Stimulated activated CD4-positive, alpha-beta T cell treated with anti-CD3 and anti-CD28 coated beads, Interleukin-1b, Interleukin-23, amount 100 ng/mL, for 4 hours (primary cell): ENCODE measurements at regions not wholly inside any gene's neighbourhood (a gene's known extent, or its start where the extent isn't known, plus 50 kb on each side); places are given as distances from the start of the nearest gene placed in this dataset.
"Not testable (repeated sequence)": the region's sequence is repeated elsewhere in the genome, so short reads cannot be mapped to it uniquely, and the experiment has no call there.

Source experiments
- DNase-seq, 2 donors: peaks; one replicate each; pipeline ENCODE4 v3.0.0-alpha.2; 2020; ENCODE audit warnings: low read depth in 2 of 2

DNA sequence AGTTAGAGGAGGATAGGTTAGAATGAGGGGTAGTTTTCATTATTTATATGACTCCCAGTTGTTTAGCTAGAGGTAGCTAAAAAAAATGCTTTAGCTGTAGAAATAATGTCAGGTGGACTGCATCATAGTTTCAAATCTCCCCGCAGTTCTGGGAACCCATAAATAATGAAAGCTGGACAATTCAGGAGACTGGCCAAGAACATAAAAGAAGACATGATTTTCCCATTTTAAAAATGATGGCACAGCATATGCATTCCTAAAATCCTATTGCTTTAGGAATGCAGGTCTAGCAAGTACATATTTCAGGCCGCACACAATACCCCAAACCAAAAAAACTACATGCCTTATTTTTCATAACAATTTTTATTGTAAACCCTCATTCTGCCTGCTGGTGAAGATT is 143.3 kb downstream of the CTH start:
- DNase-seq, result no peak

DNA sequence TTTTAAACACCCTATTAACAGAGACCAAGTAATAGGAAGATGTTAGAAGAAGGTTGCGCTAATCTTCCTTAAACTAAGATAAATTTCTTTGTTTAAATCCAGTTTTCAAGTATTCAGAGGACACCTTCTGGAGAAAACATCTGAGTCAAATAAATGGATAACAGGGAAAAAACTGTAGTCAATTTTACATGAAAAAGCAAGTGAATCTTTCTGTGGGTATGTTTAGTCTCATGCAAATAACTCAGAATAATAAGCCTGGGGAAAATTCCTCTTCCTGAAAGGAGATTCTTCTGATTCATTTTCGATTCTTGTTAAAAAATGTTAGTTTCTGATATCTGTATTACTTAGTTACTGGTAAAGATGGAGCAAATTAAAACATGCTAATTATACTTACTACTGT is 145.5 kb downstream of the CTH start:
- no peak for DNase-seq

DNA sequence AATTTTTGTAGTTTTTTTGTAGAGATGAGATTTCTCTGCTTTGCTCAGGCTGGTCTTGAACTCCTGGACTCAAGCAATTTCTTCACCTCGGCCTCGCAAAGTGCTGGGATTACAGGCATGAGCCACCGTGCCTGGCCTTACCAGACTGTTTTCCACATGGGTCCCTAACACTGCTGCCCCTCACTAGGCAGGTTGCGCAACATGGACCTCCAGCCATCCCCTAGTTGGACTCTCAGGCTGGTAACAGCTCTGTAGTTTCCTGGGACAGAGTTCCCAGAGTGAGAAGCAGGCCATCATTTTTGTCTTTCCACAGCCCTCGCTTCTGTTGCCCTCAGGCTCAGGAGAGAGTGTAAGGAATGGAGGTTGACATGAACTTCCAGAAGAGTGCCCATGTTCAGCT is 156.1 kb downstream of the CTH start:
- DNase-seq, result no peak

DNA sequence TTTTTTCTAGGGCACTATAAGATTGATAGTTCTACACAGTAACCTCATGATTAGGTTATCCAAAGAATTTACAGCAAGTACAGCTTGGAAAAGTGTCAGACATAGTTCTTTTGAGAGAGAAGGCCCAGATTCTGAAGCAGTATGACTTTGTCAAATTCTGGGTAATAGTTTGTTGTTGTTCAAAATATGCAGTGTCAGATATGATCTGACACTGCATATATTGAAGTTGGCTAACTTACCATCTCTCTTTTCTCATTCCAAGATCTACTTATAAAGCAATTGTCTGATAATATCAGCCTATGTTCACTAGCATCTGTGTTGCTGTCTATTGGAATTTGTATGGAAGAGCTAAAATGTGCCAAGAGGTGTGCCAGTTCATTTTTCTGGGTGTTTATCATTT is 160.1 kb downstream of the CTH start:
- DNase-seq, result no peak

DNA sequence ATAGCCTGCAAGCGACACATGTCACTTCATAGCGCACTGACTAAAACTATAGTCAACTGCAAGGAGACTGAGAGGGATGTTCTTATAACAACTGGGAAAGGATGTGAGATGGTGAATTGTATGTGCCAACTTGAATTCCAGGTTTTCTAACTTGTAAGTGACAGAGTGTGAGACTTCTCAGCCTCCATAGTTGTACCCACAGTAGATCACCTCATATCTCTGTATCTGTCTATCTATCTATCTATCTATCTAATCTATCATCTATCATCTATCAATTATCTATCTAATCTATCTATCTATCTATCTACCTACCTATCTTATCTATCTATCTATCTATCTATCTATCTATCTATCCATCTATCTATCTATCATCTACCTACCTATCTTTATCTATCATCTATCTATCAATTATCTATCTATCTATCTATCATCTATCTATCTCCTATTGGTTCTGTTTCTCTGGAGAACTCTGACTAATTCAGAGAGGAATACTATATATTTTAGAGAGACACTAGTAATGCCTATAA is 162.3 kb downstream of the CTH start:
- DNase-seq, result no peak

DNA sequence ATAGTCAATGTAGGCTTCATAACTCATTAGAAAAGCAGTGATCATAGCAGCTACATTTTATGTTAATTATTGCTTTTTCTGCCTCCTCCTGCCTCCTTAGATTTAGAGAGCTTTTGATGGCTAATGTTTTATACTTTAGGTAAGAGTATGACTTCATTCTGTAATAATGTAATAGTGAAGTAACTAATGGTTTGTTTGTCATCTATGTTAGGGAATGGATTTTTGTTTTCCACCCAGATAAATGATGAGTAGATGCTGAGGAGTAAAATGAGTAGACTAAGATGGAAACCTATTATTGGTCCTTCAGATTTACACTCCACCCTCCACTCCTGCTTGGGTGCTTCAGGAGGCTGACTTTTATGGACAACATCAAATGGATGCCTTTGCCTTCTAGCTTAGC is 170.6 kb downstream of the CTH start:
- DNase-seq, result no peak

DNA sequence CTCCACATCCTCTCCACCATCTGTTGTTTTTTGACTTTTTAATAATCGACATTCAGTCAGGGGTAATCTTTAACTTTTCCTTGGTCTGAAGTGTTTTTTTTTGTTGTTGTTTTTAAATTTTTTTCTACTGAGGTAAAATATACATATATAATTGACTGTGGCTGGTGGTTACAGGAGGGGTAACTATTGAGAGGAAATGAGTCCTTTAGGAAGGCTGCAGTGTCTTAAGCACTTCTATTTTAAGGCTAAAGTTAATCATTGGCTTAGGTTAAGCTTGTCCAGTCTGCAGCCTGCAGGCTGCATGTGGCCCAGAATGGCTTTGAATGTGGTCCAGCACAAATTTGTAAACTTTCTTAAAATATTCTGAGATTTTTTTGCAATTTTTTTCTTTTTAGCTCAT is 172.5 kb downstream of the CTH start:
- DNase-seq, result no peak

DNA sequence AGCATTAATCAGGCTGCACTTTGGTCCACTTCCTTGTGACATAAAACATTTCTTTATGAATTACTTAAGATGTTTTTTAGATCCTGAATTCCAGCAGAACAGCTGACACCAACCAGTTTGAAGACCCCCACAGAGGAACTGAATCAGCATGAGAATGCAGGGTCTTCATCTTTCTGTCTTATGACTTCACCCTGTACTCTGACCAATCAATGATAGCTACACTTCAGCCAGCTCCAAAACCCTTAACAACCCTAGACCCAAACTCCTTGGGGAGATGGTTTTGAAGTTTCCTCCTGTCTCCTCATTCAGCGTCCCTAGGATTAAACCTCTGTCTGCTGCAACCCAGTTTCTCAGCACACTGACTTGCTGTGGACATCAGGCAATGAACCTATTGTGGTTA is 175.0 kb downstream of the CTH start:
- DNase-seq, result no peak

DNA sequence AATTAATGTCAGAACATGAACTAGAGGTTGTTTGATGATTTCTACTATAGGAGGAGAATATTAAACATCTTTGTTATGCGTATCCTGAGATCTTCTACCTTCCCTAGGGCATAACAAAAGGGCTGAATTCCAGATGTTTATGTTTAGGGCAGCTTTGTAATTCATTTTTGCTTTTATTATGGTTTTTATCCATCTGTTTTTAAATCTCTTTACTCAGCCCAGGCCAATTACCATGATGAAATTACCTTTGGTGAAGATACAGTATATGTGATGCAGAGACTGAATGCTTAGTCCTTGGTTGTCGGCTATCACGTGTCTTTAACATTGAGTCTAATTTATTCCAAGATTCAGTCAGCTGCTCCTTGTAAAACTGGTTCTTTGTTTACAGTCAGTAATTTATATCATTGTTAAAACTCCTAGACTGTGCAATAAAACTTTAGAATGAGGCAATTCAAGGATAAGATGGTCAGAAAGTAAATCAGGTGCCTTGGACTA is 176.9 kb downstream of the CTH start:
- no peak for DNase-seq

DNA sequence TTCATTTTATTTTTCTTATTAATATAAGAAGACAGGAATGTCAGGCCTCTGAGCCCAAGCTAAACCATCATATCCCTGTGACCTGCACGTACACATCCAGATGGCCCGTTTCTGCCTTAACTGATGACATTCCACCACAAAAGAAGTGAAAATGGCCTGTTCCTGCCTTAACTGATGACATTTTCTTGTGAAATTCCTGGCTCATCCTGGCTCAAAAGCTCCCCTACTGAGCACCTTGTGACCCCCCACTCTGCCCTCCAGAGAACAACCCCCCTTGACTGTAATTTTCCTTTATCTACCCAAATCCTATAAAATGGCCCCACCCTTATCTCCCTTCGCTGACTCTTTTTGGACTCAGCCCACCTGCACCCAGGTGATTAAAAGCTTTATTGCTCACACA is 182.5 kb downstream of the CTH start:
- DNase-seq, result not testable (repeated sequence)

DNA sequence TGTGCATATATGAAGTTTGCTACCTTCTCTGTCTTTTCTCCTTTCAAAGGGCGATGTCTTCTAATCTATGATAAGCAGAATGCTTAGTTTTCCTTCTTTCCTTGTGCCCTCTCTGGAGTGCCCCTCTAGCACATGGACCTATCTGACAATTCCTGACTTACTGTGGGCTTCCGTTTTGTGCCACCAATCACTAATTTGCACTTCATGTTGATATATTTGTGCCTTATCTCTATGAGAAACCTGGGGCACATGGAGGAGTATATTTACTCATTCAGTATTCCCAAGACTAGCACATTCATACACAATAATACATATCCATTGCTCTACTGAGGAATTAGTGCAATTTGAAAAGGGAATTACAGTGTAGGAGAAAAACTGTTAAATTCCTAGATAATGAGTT is 197.7 kb downstream of the CTH start:
- no peak for DNase-seq

DNA sequence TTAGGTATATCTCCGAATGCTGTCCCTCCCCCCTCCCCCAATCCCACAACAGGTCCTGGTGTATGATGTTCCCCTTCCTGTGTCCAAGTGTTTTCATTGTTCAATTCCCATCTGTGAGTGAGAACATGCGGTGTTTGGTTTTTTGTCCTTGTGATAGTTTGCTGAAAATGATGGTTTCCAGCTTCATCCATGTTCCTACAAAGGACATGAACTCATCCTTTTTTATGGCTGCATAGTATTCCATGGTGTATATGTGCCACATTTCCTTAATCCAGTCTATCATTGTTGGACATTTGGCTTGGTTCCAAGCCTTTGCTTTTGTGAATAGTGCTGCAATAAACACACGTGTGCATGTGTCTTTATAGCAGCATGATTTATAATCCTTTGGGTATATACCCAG is 199.1 kb downstream of the CTH start:
- not testable (repeated sequence) for DNase-seq

DNA sequence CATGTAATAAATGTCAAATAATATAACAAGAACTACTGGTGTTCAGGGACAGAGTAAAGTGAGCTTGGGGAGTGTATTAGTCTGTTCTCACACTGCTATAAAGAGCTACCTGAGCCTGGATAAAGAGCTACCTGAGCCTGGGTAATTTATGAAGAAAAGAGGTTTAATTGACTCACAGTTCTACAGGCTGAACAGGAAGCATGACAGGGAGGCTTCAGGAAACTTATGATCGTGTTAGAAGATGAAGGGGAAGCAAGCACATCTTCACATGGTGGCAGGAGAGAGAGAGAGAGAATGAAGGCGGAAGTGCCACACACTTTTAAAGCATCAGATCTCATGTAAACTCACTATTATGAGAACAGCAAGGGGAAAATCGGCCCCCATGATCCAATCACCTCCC is 205.9 kb downstream of the CTH start:
- no peak for DNase-seq

DNA sequence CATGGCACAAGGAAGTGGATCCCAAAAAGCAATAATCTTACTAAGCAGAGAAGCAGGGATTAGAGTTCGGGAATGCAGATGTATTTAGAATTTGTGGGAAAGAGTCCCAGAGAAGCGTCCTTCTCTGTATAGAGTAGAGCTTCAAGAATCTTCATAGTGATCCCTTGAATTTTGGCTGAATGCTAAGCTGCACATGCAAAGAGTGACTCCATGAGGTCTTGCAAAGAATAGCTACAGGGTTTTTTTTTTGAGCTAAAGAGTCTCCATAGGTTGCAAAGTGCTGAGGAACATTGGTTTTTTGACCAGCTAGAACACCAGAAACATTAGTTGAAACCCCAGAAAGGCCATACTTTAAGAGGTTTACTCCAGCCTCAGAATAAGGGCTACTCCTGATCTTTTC is 206.7 kb downstream of the CTH start:
- DNase-seq, result no peak

DNA sequence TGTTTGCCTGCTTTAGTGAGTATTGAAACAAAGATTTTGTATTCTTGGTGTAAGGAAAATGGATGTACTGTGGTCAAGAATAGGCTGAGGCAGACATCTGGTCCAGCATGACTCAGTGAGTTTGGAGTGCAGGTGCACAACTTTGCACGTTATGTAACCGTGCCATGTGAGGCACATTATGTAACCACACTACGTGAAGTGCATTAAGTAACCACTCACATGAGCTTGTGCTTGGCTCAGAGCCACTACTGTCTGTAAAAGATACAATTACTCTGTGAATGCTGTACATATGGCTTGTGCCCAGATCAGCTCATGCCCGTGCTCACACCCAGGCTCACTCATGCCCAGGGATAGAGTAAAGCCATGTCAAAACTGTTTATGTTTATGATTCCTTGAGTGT is 216.8 kb downstream of the CTH start:
- DNase-seq, result no peak

DNA sequence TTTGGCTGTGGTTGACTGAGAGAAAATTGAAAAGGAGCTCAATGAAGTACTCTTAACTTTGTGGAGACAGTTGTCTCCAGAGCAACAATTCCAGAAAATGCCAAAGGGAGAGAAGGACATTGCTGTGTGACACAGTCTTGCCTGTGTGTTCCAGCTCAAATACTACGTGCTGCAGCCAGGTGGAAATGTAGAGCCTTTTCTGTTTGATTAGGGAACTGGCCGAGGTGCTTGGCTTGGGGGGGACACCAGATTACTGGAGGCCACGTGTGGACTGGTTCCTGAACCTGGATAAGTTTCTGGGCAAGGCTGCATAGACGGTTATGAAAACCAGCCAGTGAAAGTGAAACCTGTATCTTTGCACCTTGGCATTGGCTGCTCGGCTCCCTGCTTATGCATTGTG is 217.9 kb downstream of the CTH start:
- no peak for DNase-seq

DNA sequence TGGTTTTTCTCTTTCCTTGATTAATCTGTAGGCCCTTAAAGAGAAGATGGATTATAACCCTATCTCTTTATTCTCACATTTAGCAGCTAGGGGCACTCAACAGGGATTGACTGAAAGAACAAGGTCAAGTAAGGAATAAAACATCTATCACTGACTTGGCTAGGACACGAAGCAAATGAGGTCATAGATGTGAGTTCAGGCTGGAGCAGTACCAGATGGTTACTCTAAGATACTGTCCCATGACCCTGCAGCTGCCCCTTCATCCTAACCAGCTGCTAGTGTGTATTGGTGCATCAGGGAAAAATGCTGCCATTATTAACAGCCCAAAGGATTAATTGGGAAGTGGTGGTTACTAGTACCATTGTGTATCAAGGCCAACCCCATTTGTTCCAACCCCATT is 221.9 kb downstream of the CTH start:
- DNase-seq, result no peak

DNA sequence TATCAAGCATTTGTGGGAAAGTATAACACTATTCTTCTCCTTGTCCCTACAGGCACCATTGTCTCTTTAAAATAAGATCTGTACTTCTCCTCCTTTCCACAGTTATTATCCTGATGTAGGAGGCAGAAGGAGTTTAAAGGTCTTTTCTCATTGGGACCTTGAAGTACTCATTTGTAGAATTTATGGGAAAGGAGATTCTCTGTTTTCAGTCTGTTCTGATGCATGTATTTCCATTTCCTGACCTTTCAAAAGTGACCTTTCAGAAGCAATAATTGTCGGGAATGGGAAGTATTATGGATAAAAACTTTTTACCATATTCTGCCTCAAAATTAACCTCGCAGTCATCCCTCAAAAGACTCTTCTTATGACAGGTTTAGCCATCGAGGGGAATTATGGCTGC is 224.8 kb downstream of the CTH start:
- DNase-seq, result no peak

DNA sequence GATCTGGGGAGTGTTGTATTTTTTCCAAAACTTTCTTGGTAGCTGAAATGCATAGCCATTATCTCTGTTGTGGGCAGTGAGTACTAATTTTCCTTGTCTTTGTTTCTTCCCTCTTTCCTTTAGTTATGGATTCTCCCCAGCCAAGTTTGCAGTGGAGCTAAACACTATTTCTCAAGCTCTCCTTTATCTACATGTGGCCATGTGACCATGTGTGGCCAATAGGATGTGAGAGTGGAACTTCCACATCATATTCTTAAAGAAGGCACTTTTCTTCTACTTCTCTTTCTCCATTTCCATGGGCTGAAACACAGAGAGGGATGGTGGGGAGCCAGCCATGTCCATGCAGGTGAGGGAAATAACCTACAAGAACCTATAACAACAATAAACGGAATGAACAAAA is 230.8 kb downstream of the CTH start:
- no peak for DNase-seq

DNA sequence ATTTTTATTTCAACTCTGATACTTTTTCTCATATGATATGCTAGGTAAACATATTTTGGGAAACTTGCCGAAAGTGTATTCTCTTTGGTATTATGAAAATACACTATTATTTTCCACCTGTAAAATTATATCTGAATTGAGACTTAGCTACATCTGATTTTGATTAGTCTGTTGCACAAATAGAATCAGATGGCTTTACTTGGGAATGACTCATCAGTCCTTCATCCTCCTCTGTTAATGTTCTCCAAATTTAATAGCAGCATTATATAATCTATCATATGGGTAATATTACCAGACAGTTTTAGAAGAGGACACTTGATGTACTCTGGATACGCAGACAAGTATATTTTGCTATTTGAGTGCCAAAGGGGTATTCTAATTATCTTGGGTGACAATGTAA is 245.3 kb downstream of the CTH start:
- no peak for DNase-seq

DNA sequence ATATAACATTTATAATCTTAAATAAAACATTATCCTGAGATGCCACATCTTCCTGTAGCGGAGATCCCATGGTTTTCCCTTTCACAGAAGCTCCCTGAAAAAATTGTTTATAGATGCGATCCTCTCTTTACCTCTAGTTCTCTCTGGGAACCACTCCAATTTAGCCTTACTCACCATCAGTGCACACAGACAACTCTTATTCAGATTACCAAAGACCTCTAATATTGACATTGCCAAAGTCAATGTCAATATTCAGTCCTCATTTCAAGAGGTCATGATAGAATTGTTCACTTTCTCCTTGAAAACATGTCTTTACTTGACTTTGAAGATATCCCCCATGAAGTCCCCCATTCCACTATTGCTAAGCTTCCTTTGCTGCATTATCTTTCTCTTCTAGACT is 248.8 kb downstream of the CTH start:
- DNase-seq, result no peak

DNA sequence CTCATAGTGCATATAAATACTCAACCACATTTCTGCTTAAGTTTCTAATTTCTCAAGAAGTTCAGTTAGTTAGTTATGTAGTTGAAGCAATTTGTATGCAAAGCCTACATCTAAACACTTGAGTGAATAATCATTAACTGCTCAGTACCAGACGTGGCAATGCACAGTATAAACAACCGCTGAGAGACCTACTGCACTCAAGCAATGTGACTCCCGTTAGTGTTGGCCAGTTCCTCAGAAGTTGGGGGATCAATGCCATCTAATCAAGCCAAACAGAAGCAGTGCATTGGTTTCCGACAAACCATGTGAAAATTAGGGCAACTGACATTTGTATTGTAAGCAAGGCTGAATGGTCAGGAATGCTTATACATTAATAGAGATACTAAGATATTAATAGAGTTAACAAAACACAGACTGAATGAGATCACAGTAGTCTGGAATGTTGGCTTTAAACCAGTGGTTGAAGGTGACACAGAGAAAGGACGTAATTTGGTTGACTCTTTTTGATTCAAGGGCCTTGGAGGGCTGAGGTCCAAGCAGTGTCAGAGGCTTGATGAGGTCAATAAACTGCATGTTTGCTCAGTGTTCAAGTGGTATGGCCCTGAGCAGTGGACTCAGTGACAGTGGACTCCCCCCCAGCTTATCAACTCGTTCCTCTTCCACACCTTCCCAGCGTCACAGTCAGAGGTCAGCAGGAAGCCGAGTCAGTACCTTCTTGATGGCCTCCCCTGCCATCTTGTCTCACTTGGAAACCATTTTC is 255.5 kb downstream of the CTH start:
- DNase-seq, result no peak

DNA sequence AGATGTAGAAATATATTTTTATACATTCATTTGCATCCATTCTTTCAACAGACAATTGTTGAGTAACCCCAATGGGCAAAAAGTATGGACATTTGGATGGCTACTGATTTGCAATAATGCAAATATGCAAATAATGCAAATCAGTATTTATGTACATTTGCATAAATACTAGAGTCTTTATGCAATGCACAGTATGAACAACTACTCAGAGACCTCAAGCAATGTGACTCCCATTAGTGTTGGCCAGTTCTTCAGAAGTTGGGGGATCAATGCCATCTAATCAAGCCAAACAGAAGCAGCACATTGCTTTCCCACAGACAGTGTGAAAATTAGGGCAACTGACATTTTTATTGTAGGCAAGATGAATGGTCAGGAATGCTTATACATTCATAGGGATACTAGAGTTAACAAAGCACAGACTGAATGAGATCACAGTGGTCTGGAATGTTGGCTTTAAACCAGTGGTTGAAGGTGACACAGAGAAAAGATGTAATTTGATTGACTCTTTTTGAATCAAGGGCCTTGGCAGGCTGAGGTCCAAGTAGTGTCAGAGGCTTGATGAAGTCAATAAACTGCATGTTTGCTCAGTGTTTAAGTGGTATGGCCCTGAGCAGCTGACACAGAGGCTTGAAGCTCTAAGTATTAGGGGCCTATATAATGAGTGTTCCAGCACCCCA is 256.6 kb downstream of the CTH start:
- no peak for DNase-seq
